GM19463 (cell line): ENCODE measurements at regions not wholly inside any gene's neighbourhood (a gene's known extent, or its start where the extent isn't known, plus 50 kb on each side); places are given as distances from the start of the nearest gene placed in this dataset.

Source experiments
- ATAC-seq: cut with Tn5 transposase; IDR thresholded peaks from one replicate; pipeline ENCODE4 v1.9.1; 2021; ENCODE audit warnings: mild to moderate bottlenecking, moderate library complexity; ENCODE audit not compliant: unreplicated experiment

- no peak for ATAC-seq
These were observed 311.3 kb downstream of the KLF5 start for GRCh38 chr13:73370066-73370465.

DNA sequence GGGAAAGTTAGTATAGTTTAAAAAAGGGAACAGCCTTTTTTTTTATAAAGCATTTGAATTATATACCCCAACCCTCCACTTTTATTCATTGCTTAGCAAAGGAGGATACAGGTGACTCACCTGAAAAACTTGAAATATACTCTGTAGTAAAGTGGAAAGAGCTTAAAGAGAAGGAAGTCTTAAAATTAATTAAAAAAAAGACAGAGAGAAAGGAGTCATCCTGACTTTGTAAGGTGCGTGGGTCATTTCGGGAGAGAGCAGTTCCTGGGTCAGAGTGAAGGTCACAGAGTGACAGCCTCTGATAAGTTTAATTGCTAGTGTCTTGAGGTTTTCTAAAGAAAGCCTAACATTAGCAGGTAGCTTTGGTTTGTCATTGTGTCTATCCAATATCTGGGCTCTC lies 310.3 kb downstream of the KLF5 start:
- no peak for ATAC-seq

DNA sequence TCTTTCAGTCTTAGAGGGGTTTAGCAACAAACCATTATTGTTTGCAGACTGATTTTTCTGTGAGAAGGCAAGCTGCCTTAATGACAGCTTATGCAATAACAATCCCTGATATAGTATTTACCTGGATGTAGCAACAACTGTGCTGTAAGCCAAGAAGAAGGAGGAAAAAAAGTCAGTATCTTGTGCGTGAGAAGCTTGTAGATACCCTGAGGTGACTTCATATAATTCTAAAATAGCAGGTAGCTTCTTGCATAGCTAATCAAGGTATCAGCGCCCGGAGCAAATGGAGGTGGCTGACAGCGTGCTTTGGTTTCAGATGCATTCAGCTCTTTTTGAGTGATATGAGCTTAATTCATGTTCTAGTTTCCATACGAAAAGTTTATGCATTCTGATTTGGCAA lies 309.8 kb downstream of the KLF5 start:
- no peak for ATAC-seq

DNA sequence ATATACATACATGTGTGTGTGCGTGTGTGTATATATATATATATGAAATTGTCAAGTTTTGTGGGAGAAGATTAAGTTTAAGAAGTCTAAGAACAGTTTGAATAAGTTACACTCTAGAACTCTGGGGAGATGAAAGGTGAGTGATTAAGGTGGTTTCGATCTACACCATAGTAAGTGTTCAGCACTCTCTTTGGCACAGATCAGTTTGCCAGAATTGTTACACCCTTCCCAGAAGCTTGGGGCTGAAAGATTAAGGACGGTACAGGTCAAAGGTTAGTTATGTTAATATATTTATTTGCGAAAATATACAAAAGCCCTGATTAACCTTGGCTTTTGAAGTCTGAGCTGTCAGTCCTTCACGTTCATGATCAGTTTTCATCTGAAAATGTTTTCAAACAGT lies 309.1 kb downstream of the KLF5 start:
- no peak for ATAC-seq

DNA sequence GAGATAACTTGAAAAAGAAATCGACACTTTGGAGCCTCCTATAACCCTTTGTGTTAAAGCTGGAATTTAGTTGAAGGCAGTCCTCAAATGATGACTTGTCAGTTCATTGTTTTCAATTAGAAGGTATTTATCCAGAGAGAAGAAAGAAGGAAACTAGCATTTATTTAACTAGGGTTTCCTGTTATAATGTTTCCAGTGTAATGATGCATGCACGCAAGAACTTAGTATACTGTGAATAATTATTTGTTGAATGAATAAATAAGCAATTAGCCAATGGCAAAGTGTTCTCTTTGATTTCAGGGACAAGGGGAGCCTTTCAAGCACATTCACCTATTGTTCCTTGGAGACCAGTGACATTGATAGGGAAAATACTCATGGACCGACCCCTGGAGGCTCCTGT lies 307.4 kb downstream of the KLF5 start:
- ATAC-seq: no peak

DNA sequence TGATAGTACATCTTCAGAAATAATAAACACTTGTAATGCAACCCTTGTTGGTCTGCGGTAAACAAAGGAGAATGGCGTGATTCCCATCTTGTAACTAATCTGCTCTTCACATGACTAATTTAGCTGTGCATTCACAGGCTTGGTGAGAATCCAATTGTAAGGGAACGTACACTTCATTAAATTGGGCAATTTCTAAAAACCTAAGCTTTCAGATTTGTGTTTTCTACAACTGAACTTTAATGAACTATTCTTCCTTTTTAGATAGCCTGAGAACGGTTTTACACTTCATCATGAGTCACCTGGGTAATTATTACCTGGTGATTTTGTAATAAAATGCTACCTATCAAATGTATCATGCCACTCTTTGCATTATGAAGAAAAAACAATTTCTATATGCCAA lies 306.9 kb downstream of the KLF5 start:
- no peak for ATAC-seq

GRCh38 chr13:73365252-73365651 lies 306.4 kb downstream of the KLF5 start:
- ATAC-seq: no peak

GRCh38 chr13:73364736-73365135 lies 305.9 kb downstream of the KLF5 start:
- no peak for ATAC-seq

GRCh38 chr13:73358606-73359095 lies 299.8 kb downstream of the KLF5 start:
- ATAC-seq: no peak

DNA sequence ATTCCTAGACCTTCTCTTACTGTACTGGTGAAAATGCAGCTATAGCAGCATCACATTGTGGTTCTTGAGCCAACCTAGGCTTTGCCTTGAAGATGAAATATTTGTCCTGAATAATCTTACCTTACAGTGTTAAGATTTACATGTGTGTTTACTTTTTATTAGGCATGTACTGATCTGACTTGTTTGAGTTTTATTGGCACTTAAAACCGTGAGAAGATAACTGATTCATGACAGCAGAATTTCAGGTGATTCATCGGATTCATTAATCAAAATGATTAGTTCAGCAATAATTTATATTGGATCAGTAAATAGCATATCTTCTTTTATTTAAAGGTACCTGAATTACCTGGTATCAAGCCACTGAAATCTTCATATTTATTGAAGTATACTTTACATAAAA lies 296.3 kb downstream of the KLF5 start:
- no peak for ATAC-seq

DNA sequence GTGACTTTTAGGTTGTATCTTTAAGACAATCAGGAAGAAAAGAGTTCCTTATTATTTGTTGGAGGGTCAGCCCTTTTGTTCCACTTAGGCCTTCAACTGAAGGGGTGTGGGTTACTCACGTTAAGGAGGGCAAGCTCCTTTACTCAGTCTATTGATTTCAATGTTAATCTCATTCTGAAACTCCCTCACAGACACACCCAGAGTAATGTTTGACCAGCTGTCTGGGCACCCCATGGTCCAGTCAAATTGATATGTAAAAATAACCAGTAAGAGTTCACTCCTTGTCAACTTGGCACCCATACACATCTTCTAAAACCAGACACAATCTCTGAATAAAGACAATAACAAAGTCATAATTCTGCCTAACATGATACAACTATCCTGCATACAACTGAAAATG lies 292.9 kb downstream of the KLF5 start:
- no peak for ATAC-seq

DNA sequence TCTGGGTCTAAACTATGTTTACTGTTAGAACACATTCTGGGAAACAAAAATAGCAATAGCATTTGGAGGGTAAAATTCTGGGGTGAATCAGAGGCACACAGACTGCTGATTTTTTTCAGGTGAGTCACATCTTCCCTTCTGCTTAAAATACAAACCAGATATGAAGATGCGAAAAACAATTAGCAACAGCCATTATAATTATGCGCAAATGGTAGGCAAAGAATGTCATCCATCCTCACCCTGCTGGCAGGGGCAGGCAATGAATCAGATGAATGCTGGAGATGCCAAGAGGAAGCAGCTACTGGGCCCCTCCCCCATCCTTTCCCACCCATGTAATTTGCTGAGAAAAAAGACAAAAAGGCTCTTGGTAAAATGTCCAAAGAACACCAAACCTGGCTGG lies 282.9 kb downstream of the KLF5 start:
- no peak for ATAC-seq

DNA sequence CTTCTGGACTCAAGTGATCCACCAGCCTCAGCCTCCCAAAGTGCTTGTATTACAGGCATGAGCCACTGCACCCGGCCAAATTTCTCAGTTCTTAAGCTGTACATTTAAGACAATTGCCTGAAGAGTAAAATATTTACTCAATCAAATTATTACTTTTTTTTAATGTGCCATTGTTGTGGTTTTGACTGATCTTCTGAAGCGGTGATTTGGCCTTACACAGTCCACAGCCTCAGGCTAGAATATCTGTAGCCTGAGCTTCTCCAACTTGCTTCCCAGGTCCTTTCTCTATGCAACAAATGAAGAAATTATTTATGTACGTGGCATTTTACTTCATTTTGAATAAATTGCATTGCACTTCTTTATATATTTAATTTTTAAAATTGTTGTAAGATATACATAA lies 281.3 kb downstream of the KLF5 start:
- no peak for ATAC-seq

- ATAC-seq: no peak
These were observed 280.3 kb downstream of the KLF5 start for GRCh38 chr13:73339086-73339485.

GRCh38 chr13:73338389-73338788 lies 279.6 kb downstream of the KLF5 start:
- no peak for ATAC-seq

- no peak for ATAC-seq
These were observed 278.7 kb downstream of the KLF5 start for GRCh38 chr13:73337532-73337931.

DNA sequence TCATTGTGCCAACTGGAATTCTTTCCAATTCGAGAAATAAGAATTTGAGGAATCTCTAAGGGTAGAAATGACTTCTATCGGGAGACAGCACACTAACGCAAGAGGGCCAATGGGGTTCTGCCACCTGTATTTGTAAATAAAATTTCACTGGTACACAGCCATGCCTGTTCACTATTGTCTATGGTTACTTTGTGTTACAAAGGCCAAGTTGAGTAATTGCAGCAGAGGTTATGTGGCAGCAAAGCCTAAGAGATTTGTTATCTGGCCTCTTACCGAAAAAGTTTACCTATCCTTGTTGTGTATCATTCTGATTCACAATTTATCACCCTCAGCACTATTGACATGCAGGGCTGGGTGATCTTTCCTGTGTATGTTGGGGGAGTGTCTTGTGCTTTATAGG lies 278.0 kb downstream of the KLF5 start:
- ATAC-seq: no peak

DNA sequence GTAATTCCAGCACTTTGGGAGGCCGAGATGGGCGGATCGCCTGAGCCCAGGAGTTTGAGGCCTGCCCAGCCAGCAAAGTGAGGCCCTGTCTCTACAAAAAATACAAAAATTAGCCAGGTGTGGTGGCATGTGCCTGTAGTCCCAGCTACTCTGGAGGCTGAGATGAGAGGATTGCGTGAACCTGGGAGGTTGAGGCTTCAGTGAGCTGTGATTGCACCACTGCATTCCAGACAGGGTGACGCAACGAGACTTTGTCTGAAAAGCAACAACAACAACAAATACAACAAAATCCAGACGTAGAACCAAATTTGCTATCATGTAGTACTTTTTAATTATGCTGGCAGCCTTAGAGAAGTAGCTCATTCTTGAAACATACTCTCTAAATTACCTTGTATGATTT lies 277.1 kb downstream of the KLF5 start:
- no peak for ATAC-seq

GRCh38 chr13:73335210-73335609 lies 276.4 kb downstream of the KLF5 start:
- peak; percentile 96 for ATAC-seq

DNA sequence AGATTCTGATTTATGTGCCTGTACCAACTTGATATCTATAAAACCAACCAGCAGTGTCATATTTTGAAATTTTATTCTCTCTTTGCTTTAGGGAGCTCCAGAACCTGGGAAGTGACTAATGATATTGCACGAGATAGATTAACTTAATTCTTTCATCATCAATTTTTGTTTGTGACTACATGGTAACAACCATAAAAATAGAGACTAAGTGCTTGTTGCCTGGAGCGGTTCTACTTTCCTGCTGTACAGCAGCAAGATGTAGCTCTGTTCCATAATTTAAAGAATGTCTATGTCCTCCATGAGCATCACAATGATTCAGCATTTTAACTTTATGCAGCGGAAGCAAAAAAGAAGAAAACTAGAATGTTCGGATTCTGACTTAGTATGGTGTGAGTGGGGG lies 275.6 kb downstream of the KLF5 start:
- ATAC-seq: no peak

DNA sequence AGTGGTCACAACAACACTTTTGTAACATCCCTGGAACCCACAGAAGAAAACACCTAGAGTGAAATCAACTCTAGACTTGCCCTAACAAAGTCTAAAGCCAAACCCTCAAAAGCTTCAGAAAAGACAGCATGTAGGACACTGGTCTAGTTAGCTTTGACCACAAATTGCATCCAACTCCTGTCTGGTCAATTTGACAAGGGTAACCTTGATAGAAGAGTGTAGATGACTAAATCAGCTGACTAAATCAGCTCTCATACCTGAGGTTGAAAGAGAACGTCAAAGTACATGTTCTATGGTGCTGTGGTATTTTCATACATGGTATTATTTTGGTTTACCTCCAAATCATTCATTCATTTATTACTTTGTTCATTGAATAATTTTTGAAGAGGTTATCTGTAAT lies 272.8 kb downstream of the KLF5 start:
- ATAC-seq: no peak

GRCh38 chr13:73329355-73329754 lies 270.6 kb downstream of the KLF5 start:
- no peak for ATAC-seq

DNA sequence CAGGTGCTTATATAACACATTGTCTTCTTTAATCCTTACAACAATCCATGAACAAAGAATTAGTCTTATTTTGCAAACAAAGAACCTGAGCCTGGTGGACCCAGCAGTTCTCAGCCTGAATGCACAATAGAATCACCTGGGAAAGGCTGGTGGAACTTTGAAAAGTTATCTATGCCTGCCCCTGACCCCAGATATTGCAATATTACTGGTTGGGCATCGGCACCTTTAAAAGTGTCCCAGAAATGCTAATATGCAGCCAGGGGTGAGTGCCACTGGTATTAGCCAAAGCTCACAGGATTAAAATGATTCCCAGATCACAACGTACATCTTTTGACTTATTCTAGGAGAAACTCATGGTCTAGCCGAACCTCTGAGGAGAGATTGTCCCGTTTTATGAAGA lies 268.8 kb downstream of the KLF5 start:
- ATAC-seq: no peak
